ENCODE measurements at regions not wholly inside any gene's neighbourhood (a gene's known extent, or its start where the extent isn't known, plus 50 kb on each side); places are given as distances from the start of the nearest gene placed in this dataset.
"Not testable (repeated sequence)": the region's sequence is repeated elsewhere in the genome, so short reads cannot be mapped to it uniquely, and the experiment has no call there.

- H3K27ac ChIP-seq (ENCODE audit: low read depth, low read length), result no peak overlapping the region
- H2AFZ ChIP-seq (ENCODE audit: low read length, unreplicated experiment), result no peak overlapping the region
- no peak overlapping the region for H3K4me3 ChIP-seq (ENCODE audit: low read depth, low read length)
- H3K27me3 ChIP-seq (ENCODE audit: insufficient read depth, low read length), result no peaks in the 10 kb centered on the region; the same call in 1 of the 2 replicates
- H3K4me1 ChIP-seq (ENCODE audit: control insufficient read depth, insufficient read depth, low read length, unreplicated experiment), result no peaks in the 10 kb centered on the region
- H3K79me2 ChIP-seq (ENCODE audit: control insufficient read depth, insufficient read depth, low read length, unreplicated experiment), result no peaks in the 10 kb centered on the region
- H3K36me3 ChIP-seq (ENCODE audit: insufficient read depth, low read length), result no peaks in the 10 kb centered on the region
Measured at GRCh38 chr15:79738143-79738542, 158.7 kb downstream of the MTHFS start.

GRCh38 chr15:79740561-79740960 lies 156.3 kb downstream of the MTHFS start:
- no peak overlapping the region for H2AFZ ChIP-seq (ENCODE audit: low read length, unreplicated experiment)
- no peak overlapping the region for H3K4me3 ChIP-seq (ENCODE audit: low read depth, low read length)
- H3K36me3 ChIP-seq (ENCODE audit: insufficient read depth, low read length), result no peaks in the 10 kb centered on the region
- no peaks in the 10 kb centered on the region for H3K4me1 ChIP-seq (ENCODE audit: control insufficient read depth, insufficient read depth, low read length, unreplicated experiment)
- no peaks in the 10 kb centered on the region; the same call in 1 of the 2 replicates for H3K27me3 ChIP-seq (ENCODE audit: insufficient read depth, low read length)
- no peaks in the 10 kb centered on the region for H3K79me2 ChIP-seq (ENCODE audit: control insufficient read depth, insufficient read depth, low read length, unreplicated experiment)
- no peak overlapping the region for H3K27ac ChIP-seq (ENCODE audit: low read depth, low read length)

- no peaks in the 10 kb centered on the region for H3K36me3 ChIP-seq (ENCODE audit: insufficient read depth, low read length)
- no peak overlapping the region for H3K4me3 ChIP-seq (ENCODE audit: low read depth, low read length)
- no peaks in the 10 kb centered on the region for H3K79me2 ChIP-seq (ENCODE audit: control insufficient read depth, insufficient read depth, low read length, unreplicated experiment)
- H3K27me3 ChIP-seq (ENCODE audit: insufficient read depth, low read length), result no peaks in the 10 kb centered on the region
- no peaks in the 10 kb centered on the region for H3K4me1 ChIP-seq (ENCODE audit: control insufficient read depth, insufficient read depth, low read length, unreplicated experiment)
- no peak overlapping the region for H3K27ac ChIP-seq (ENCODE audit: low read depth, low read length)
- no peak overlapping the region for H2AFZ ChIP-seq (ENCODE audit: low read length, unreplicated experiment)
Measured at GRCh38 chr15:79743032-79743431, 153.8 kb downstream of the MTHFS start.

- H3K36me3 ChIP-seq (ENCODE audit: insufficient read depth, low read length); H2AFZ ChIP-seq (ENCODE audit: low read length, unreplicated experiment); H3K27ac ChIP-seq (ENCODE audit: low read depth, low read length); H3K4me3 ChIP-seq (ENCODE audit: low read depth, low read length); H3K4me1 ChIP-seq (ENCODE audit: control insufficient read depth, insufficient read depth, low read length, unreplicated experiment); H3K27me3 ChIP-seq (ENCODE audit: insufficient read depth, low read length); H3K79me2 ChIP-seq (ENCODE audit: control insufficient read depth, insufficient read depth, low read length, unreplicated experiment): not testable (repeated sequence)
Measured at GRCh38 chr15:79744485-79744884, 152.3 kb downstream of the MTHFS start.

GRCh38 chr15:79756365-79756764 lies 140.4 kb downstream of the MTHFS start:
- no peaks in the 10 kb centered on the region for H3K36me3 ChIP-seq (ENCODE audit: insufficient read depth, low read length)
- no peaks in the 10 kb centered on the region for H3K27me3 ChIP-seq (ENCODE audit: insufficient read depth, low read length)
- H2AFZ ChIP-seq (ENCODE audit: low read length, unreplicated experiment), result no peak overlapping the region
- no peak overlapping the region for H3K27ac ChIP-seq (ENCODE audit: low read depth, low read length)
- no peak overlapping the region for H3K4me3 ChIP-seq (ENCODE audit: low read depth, low read length)
- H3K4me1 ChIP-seq (ENCODE audit: control insufficient read depth, insufficient read depth, low read length, unreplicated experiment), result no peaks in the 10 kb centered on the region
- no peaks in the 10 kb centered on the region for H3K79me2 ChIP-seq (ENCODE audit: control insufficient read depth, insufficient read depth, low read length, unreplicated experiment)

GRCh38 chr15:79765081-79765480 lies 131.7 kb downstream of the MTHFS start:
- H3K4me1 ChIP-seq (ENCODE audit: control insufficient read depth, insufficient read depth, low read length, unreplicated experiment), result peaks cover 11% of the 10 kb centered on the region
- no peak overlapping the region for H2AFZ ChIP-seq (ENCODE audit: low read length, unreplicated experiment)
- H3K27ac ChIP-seq (ENCODE audit: low read depth, low read length), result no peak overlapping the region
- H3K79me2 ChIP-seq (ENCODE audit: control insufficient read depth, insufficient read depth, low read length, unreplicated experiment), result no peaks in the 10 kb centered on the region
- H3K27me3 ChIP-seq (ENCODE audit: insufficient read depth, low read length), result peaks cover 33% of the 10 kb centered on the region
- no peak overlapping the region for H3K4me3 ChIP-seq (ENCODE audit: low read depth, low read length)
- H3K36me3 ChIP-seq (ENCODE audit: insufficient read depth, low read length), result no peaks in the 10 kb centered on the region

GRCh38 chr15:79769069-79769481 lies 127.7 kb downstream of the MTHFS start:
- Histone ChIP-seq H3K79me2 (ENCODE audit: control insufficient read depth, insufficient read depth, low read length, unreplicated experiment) (no peaks in the 10 kb centered on the region), H3K27me3 (ENCODE audit: insufficient read depth, low read length) (peaks cover 37% of the 10 kb centered on the region), H3K4me3 (ENCODE audit: low read depth, low read length) (no peak overlapping the region), H3K4me1 (ENCODE audit: control insufficient read depth, insufficient read depth, low read length, unreplicated experiment) (peaks cover 11% of the 10 kb centered on the region), H2AFZ (ENCODE audit: low read length, unreplicated experiment) (no peak overlapping the region), H3K27ac (ENCODE audit: low read depth, low read length) (no peak overlapping the region), H3K36me3 (ENCODE audit: insufficient read depth, low read length) (no peaks in the 10 kb centered on the region)

GRCh38 chr15:79769933-79770759 lies 126.7 kb downstream of the MTHFS start:
- H3K27me3 ChIP-seq (ENCODE audit: insufficient read depth, low read length), result peaks cover 28% of the 10 kb centered on the region
- no peaks in the 10 kb centered on the region for H3K36me3 ChIP-seq (ENCODE audit: insufficient read depth, low read length)
- peaks cover 11% of the 10 kb centered on the region for H3K4me1 ChIP-seq (ENCODE audit: control insufficient read depth, insufficient read depth, low read length, unreplicated experiment)
- H3K27ac ChIP-seq (ENCODE audit: low read depth, low read length), result no peak overlapping the region
- H2AFZ ChIP-seq (ENCODE audit: low read length, unreplicated experiment), result no peak overlapping the region
- no peaks in the 10 kb centered on the region for H3K79me2 ChIP-seq (ENCODE audit: control insufficient read depth, insufficient read depth, low read length, unreplicated experiment)
- no peak overlapping the region for H3K4me3 ChIP-seq (ENCODE audit: low read depth, low read length)

GRCh38 chr15:79773128-79773527 lies 123.7 kb downstream of the MTHFS start:
- H3K4me3 ChIP-seq (ENCODE audit: low read depth, low read length), result no peak overlapping the region
- H3K79me2 ChIP-seq (ENCODE audit: control insufficient read depth, insufficient read depth, low read length, unreplicated experiment), result no peaks in the 10 kb centered on the region
- peaks cover 25% of the 10 kb centered on the region for H3K27me3 ChIP-seq (ENCODE audit: insufficient read depth, low read length)
- no peaks in the 10 kb centered on the region for H3K36me3 ChIP-seq (ENCODE audit: insufficient read depth, low read length)
- no peak overlapping the region for H3K27ac ChIP-seq (ENCODE audit: low read depth, low read length)
- peaks cover 11% of the 10 kb centered on the region for H3K4me1 ChIP-seq (ENCODE audit: control insufficient read depth, insufficient read depth, low read length, unreplicated experiment)
- no peak overlapping the region for H2AFZ ChIP-seq (ENCODE audit: low read length, unreplicated experiment)

- Histone ChIP-seq H3K27me3 (ENCODE audit: insufficient read depth, low read length) (peaks cover 31% of the 10 kb centered on the region), H3K27ac (ENCODE audit: low read depth, low read length) (no peak overlapping the region), H3K36me3 (ENCODE audit: insufficient read depth, low read length) (no peaks in the 10 kb centered on the region), H3K4me3 (ENCODE audit: low read depth, low read length) (no peak overlapping the region), H3K4me1 (ENCODE audit: control insufficient read depth, insufficient read depth, low read length, unreplicated experiment) (no peaks in the 10 kb centered on the region), H2AFZ (ENCODE audit: low read length, unreplicated experiment) (no peak overlapping the region), H3K79me2 (ENCODE audit: control insufficient read depth, insufficient read depth, low read length, unreplicated experiment) (no peaks in the 10 kb centered on the region)
Measured at GRCh38 chr15:79775821-79776220, 121.0 kb downstream of the MTHFS start.

- Histone ChIP-seq H3K27ac (ENCODE audit: low read depth, low read length) (no peak overlapping the region), H3K4me1 (ENCODE audit: control insufficient read depth, insufficient read depth, low read length, unreplicated experiment) (no peaks in the 10 kb centered on the region), H3K36me3 (ENCODE audit: insufficient read depth, low read length) (no peaks in the 10 kb centered on the region), H3K27me3 (ENCODE audit: insufficient read depth, low read length) (peaks cover 41% of the 10 kb centered on the region), H2AFZ (ENCODE audit: low read length, unreplicated experiment) (no peak overlapping the region), H3K79me2 (ENCODE audit: control insufficient read depth, insufficient read depth, low read length, unreplicated experiment) (no peaks in the 10 kb centered on the region), H3K4me3 (ENCODE audit: low read depth, low read length) (no peak overlapping the region)
Measured at GRCh38 chr15:79777916-79778315, 118.9 kb downstream of the MTHFS start.
